AG08396 (cell line): ENCODE measurements at regions not wholly inside any gene's neighbourhood (a gene's known extent, or its start where the extent isn't known, plus 50 kb on each side); places are given as distances from the start of the nearest gene placed in this dataset.

ENCODE experiments used
- DNase-seq: peaks from one replicate; pipeline ENCODE4 v3.0.0; 2012; ENCODE audit warnings: low spot score, mixed read lengths

DNA sequence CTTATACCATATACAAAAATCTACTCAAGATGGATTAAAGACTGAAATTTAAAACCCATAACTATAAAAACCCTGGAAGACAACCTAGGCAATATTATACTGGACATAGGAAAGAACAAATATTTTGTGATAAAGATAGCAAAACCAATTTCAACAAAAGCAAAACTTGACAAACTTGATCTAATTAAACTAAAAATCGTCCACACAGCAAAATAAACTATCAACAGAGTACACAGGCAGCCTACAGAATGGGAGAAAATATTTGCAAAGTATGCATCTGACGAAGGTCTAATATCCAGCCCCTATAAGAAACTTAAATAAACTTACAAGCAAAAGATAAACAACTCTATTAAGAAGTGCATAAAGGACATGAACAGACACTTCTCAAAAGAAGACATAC is 240.1 kb downstream of the HGF start:
- DNase-seq: no peak

DNA sequence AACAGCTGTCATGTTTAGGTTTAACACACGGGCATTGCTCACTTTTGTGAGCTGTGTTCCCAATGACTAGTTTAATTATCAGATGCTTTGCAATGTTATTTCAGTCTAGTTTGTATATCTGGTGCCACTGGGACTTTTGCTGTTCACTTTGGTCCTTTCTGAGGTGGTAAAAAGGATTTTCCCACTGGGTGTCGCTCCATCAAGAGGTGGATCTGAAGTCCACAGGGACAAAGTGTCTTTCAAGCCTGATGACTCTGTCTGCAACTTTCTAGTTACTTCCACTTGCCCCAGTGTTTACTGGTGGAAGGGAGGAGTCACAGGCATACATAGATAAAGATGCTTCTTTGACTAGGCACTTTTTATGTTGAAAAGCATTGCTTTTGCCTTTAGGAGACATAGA is 242.2 kb downstream of the HGF start:
- DNase-seq: no peak

DNA sequence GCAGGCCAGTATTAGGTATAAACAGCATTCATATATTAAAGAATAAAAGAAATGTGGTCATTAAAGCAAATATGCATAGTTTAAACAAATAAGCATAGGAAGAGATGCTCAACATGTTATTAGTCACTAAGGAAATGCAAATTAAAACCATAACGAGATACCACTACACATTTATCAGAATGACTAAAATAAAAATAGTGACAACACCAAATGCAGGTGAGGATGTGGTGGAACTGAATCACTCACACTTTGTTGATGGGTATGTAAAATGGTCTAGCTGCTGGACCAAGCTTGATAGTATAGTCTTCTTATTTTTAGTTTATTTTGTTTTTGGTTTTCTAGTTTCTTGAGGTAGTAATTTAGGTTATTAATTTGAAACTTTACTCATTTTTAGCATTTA is 242.9 kb downstream of the HGF start:
- DNase-seq: no peak

DNA sequence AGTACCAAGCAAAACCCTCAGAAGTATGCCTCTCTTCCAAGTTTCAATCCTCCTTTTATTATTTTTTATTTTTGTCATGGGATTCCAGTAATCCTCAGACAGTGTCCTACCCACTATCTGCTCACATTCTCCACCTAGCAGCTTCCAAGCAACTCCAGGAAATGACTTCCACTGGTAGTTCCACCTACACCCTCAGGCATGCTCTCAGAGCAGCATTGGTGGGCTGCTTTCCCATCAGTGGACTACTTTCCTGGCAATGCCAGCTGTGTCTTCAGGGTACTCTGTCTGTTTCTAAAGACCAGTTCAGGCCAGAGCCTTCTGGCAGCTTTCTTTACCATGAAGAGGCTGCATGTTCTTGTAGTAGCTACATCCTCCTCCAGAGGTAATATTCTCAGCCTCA is 244.0 kb downstream of the HGF start:
- no peak for DNase-seq

DNA sequence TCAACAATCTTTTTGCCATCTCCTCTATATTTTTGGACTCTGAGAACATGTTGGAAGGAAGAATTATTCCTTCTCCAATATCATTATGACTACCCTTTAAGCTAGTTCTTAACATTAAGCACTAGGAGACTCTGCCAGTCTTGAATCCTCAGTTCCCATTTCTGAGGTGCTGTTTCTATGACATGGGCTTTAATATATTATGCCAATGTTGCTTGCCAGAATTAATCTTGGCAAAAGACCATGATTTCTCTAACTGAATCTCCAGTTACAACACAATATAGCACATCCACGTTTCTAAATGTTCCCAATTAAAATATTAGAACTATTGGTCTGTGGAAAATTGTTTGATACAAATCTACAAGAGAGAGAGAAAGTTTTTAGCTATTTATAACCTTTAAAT is 250.0 kb downstream of the HGF start:
- no peak for DNase-seq

DNA sequence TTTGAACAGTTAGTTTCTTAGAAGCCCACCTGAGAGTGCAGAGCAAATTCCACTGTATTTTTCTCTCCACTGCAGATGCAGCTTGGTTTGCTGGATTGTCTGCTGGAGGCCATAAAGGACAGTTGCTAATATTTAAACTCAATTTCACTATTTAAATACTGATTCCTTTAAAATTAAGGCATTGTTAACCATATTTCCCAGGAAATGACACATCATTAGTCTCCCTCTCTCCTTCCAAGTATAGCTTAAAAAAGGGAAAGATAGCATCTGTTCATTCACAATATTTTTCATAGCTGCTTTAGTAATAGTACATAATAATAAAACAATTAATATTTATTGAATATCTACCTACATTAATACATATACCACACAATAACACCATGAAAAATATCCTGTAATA is 252.9 kb downstream of the HGF start:
- no peak for DNase-seq

DNA sequence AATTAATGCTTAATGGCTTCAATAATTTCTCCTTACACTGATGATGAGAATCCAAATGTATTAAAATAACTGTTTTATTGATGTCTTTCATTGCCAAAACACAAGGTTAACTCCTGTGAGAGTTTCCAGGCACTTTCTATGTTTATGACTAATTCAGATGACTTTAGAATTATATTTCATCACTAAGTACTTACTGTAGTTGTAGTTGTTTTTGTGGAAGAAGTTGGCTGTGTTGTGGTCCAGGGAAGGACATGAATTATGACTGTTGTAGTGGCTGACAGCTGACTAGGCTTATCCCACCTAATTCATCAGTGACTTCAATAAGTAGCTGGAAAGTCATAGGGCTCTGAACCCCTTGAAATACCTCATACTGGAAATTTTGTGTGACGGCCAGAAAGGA is 254.8 kb downstream of the HGF start:
- DNase-seq: no peak

DNA sequence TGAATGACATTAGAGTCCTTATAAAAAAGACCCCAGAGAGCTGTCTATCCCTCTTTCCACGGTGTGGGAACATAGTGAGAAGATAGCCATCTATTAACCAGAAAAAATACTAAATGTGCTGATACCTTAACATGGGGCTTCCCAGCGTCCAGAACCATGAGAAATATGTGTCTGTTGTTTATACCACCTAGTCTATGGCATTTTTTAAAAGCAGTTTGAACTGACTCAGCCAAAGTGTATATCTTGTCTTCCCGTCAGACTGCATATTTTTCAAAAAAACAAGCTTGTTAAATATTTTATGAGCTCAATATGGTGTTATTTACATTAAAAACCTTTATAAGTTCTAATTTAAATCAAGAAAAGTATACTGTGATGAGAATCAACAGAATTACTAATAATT is 255.3 kb downstream of the HGF start:
- DNase-seq: no peak

DNA sequence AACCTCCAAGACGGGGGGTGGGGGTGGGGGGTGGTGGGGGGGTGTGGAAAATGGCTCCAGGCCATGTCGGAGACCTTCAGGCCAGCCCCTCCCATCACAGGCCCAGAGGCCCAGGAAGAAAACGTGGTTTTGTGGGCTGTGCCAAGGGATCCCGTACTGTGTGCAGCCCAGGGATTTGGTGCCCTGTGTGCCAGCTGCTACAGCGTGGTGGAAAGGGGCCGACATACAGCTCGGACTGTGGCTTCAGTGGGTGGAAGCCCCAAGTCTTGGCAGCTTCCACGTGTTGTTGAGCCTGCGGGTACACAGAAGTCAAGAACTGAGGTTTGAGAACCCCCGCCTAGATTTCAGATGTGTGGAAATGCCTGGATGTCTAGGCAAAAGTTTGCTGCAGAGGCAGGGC is 259.7 kb downstream of the HGF start:
- DNase-seq: no peak

DNA sequence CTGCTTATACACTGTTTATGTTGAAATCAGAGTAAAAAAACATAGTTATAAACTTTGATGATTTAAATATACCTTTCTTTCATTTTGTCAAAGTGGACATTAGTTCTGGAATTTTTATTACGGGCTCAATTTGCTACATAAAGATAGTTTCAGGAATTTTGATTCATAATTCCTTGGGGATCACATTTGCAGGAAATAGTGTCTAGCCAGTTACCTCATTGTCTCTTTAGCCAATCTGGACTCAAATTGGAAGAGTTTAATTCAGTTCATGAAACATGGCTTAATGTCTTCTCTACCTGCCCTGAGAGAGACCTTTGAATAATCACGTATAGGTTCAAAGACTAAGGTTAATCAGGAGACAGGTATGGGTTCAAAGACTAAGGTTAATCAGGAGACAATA is 262.6 kb downstream of the HGF start:
- DNase-seq: no peak

DNA sequence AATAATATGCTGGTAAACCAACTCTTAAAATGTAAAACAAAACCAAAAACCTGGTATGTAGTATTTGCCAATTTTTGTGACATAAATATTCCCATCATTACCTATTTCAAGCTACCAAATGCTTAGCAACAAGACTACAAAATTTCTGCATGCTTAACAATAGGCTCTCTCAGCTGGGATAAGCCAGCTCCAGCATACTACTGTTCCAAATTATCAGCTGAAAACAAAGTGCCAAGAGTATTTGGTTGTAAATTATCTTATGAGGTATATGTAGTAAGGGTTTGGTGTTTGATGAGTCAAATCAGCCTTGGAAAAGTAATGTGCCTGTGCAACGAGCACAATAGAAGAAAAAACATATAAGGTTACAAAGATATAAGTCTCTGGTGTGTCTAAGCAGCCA is 263.2 kb downstream of the HGF start:
- DNase-seq: no peak

DNA sequence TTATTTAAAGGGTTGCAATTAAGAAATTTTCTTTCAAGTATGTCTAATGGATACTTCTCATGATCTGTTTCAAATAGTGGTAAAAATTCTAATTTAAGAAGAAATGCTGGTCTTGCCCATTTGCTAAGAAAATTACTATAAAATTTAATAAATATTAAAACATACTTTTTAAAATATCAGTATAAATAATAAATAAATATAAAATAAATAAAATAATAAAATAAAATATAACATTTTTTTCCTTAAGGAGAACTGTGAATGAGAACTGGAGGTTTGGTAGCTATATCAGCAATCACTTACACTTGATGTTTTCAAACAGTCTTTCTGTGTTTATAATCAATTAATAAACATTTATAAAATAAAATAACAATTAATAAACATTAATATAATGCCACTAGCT is 266.1 kb downstream of the HGF start:
- no peak for DNase-seq

DNA sequence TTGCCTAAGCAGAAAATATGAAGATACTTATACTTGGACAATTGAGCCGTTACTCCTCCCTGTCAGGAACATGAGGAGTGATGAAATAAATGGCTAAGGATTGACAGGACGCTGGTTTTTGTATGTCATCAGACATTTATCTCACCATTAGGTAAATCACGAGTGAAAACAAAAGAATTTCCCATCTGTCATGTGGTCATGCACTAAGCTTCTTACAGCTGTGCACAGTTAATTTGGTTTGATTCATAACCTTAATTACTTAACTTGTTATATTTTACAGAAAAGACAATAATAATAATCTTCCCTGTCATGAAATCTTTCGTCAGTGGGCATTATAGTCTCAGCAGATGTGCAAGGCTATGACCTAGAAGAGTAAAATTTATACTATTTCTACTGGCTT is 266.5 kb downstream of the HGF start:
- DNase-seq: no peak

DNA sequence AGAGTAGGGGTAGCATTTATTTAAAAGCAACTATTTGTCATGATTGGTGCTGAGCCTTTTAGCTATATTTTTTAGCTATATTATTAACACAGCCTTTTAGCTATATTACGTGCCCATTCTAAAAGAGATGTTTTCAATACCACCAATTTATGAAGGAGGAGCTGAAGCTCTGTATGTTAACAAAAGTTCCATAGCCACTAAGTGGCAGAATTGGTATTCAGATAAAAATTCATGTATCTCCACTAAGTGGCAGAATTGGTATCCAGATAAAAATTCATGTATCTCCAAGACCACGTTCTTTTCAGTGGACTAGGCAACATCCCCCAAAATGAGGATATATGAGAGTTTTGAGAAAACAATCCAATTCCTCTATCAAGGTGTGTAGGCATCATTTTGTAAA is 268.6 kb downstream of the HGF start:
- peak; percentile 20 for DNase-seq

DNA sequence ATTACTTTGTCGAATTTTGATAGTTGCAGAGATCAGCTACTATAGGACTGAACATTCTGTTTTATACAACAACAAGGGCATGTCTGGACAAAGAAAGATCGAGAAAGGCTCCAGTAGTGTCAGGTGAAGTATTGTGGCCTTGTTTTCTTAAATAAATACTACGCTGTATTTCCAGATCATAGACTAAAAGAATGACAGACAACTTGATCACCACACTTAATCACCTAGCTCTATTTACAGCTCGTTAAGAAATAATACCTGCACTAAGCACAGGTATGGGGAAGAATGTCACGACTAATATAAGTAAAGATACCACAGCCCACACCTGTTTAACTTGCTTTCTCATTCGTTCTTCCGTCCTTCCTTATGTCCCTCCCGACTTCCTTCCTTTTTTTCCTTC is 269.2 kb downstream of the HGF start:
- DNase-seq: no peak

DNA sequence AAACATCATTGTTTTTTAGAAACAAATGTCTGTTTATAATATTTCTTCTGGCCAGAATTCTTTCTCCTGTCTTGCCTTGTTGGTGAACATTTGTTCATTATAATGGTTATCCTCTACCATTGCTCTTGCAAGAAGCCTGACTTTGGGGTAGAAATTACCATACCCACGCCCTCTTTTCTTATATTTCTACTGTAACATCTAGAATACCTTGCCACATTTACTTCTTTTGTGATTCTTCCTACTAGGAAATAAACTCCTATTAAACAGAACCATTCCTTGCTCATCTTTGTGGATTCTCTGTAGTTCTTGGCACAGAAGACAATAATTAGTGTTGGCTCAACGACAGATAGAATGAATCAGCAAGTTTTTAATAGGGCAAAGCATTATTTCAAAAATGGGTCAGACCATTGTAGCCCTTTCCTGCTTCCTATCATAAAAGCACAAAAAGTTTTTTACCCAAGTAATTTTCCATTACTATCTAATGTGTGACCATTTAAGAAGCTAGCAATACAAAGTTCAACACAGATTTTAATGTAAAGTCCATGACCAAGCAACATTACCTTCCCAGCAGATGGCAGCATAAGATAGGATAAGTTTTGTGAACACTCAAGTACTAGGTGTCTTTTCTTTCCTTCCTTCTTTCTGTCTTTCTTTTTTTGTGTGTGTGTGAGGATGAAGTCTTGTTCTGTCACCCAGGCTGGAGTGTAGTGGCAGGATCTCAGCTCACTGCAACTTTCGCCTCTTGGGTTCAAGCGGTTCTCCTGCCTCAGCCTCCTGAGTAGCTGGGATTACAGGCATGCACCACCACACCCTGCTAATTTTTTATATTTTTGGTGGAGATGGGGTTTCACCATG is 270.4 kb downstream of the HGF start:
- DNase-seq: peak; percentile 56

DNA sequence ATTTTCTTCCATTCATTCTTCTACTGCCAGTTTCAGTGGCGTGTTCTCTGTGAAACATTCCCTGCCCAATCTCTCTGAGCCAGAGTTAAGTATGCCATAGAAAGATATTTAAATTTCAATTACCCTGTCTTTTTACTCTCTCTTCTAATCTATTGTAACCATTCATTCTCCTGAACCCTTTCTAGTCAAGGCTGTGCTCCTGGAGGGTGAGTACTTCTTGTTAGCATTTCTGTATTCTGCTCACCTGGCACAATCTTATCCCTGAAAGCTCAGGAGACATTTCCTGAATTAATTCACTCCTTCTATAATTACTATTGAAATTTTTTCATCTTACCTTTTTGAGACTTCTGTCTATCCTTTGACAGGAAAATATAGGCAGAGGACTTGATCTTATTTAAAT is 271.7 kb downstream of the HGF start:
- no peak for DNase-seq

DNA sequence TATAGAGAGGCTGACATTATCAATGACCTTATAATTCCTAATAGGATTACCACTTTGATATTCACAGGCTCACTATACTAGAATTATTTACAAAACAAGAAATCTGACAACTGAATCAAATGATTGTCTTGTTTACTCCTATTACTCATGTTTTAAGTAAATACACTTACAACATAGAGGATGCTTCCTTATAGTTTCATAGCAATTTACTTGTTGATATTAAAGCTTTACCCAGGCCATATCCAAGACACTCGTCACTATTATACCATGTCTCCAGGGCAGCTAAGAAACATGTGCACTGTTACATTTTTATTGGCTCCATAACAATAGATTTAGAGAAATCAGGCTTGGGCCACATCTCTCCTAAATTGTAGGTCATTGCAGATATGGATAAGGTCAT is 276.9 kb downstream of the HGF start:
- no peak for DNase-seq

DNA sequence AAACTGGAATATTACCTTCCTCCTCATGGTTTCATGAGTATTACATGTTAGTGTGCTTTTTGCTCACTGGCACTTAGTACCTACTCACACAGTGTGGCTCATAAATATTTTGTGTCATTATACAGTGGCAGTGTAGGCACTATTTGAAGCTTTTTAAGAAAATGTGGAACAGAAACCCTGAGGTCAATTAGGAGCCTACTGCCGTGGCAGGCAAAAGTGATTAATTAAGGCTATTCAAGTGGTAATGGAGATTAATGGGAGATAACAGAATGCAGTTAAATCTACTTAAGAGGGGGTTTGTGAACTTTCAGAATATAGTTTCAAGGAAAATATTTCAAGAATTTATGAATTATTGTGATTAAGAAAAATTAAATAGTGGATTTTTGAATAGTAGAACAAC is 277.6 kb downstream of the HGF start:
- no peak for DNase-seq

DNA sequence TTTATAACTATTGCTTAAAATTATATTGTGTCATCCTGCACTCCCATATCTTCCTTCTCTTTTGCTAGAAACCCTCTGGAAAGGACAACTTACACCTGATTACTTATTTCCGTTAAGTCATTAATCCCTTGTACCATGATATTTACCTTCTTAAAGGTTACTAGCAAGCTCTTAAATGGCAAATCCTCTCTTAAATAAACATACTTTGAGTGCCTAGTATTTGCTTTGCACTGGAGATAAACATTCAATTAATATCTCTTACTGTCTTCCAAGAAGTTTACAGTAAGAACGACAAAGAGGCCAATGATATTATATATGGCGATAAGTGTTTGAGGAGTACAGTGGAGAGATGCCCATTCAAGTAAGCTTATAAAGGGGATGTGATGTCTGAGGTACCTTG is 278.3 kb downstream of the HGF start:
- DNase-seq: no peak

DNA sequence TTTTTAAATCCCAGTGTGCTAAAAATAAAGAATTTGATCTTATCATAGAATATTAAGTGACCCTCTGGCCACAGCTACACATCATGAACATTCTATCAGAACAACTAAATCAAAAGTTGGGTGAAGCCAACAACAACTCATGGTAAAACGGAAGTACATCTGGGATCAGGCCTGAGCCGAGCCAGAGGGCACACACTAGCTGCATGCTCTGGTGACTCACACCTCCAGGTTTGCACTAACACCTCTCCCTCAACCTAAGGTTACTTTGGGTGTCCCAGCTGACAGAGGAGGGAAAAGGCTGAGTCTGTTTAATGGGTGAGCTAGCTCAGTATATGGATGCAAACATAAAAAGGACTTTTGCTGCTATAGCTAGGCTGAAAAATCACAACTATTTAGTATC is 281.6 kb downstream of the HGF start:
- DNase-seq: no peak

DNA sequence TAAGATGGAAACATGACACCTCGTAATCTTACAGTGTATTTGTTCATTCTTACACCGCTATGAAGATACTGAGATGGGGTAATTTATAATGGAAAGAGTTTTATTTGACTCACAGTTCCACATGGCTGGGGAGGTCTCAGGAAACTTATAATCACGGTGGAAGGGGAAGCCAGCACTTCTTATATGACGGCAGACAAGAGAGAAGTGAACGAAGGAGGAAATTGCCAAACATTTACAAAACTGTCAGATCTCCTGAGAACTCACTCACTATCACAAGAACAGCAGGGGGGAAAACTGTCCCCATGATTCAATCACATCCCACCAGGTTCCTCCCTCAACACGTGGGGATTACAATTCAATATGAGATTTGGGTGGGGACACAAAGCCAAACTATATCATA is 282.3 kb downstream of the HGF start:
- DNase-seq: no peak

DNA sequence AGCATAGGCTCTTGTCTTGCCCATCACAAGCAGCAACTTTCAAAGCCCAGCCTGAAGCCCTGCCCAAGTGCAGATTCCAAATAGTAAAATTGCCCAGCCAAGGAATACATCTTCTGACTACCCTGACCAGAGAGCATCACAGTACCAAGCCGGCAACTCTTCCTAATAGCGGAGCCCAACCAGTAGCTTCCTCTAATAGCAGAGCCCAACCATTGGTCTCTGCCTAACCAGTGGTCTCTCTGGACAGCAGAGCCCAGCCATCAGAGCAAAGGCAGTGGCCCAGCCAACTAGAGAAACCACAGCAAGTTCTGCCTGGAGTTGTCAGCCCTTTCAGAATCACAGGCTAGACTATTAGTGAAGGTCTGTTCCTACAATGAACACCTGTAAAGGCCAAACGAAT is 285.6 kb downstream of the HGF start:
- DNase-seq: peak; percentile 73

DNA sequence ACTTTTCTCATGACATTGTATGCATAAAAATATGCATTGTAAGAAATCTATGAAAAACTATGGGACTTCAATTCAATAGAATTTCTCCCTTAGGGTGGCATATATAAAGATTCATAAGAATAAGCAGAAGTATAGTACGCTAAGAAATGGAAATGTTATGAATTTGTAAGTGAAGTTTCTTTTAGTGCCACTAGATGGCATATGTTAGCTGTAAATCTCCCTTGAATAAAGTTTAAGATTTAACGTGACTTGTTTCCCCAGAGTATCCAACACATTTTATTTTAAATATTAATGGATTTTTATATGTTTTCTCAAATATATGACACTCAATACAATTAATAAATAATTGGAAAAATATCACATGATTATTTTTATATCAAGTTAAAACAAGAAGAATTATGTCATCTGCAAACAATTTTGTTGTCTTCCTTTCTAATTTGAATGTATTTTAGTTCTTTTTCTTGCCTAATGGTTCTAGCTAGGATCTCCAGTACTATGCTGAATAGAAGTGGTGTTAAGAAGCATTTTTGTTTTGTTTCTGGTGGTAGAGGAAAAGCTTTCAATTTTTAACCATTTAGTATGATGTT is 287.2 kb downstream of the HGF start:
- no peak for DNase-seq
